HG03039 (cell line): ENCODE measurements at regions not wholly inside any gene's neighbourhood (a gene's known extent, or its start where the extent isn't known, plus 50 kb on each side); places are given as distances from the start of the nearest gene placed in this dataset.

ENCODE experiments used
- ATAC-seq: cut with Tn5 transposase; IDR thresholded peaks from one replicate; pipeline ENCODE4 v1.9.1; 2021; ENCODE audit warnings: mild to moderate bottlenecking, moderate library complexity; ENCODE audit not compliant: unreplicated experiment

- ATAC-seq, result no peak
Observed at GRCh38 chr9:38164659-38165221, 95.7 kb upstream of the SHB start.

GRCh38 chr9:38163518-38163917 lies 94.5 kb upstream of the SHB start:
- no peak for ATAC-seq

- ATAC-seq, result no peak
Observed at GRCh38 chr9:38162332-38163211, 93.5 kb upstream of the SHB start.

GRCh38 chr9:38160613-38161215 lies 91.7 kb upstream of the SHB start:
- no peak for ATAC-seq

GRCh38 chr9:38159599-38159998 lies 90.6 kb upstream of the SHB start:
- ATAC-seq, result no peak

GRCh38 chr9:38158628-38159027 lies 89.6 kb upstream of the SHB start:
- no peak for ATAC-seq

GRCh38 chr9:38157711-38158110 lies 88.7 kb upstream of the SHB start:
- no peak for ATAC-seq

GRCh38 chr9:38154501-38155421 lies 85.7 kb upstream of the SHB start:
- ATAC-seq, result no peak

- no peak for ATAC-seq
Observed at GRCh38 chr9:38153910-38154291, 84.9 kb upstream of the SHB start.

GRCh38 chr9:38153152-38153909 lies 84.3 kb upstream of the SHB start:
- no peak for ATAC-seq

GRCh38 chr9:38149647-38150046 lies 80.6 kb upstream of the SHB start:
- ATAC-seq, result no peak

GRCh38 chr9:38146844-38147243 lies 77.8 kb upstream of the SHB start:
- ATAC-seq, result no peak

GRCh38 chr9:38145526-38146053 lies 76.6 kb upstream of the SHB start:
- no peak for ATAC-seq

GRCh38 chr9:38144421-38144820 lies 75.4 kb upstream of the SHB start:
- no peak for ATAC-seq

GRCh38 chr9:38141746-38142591 lies 72.9 kb upstream of the SHB start:
- no peak for ATAC-seq

GRCh38 chr9:38138276-38138675 lies 69.2 kb upstream of the SHB start:
- ATAC-seq, result no peak

- no peak for ATAC-seq
Observed at GRCh38 chr9:38137342-38137741, 68.3 kb upstream of the SHB start.

- ATAC-seq, result no peak
Observed at GRCh38 chr9:38136386-38136785, 67.4 kb upstream of the SHB start.

- no peak for ATAC-seq
Observed at GRCh38 chr9:38134611-38135237, 65.7 kb upstream of the SHB start.
